ENCODE measurements at regions not wholly inside any gene's neighbourhood (a gene's known extent, or its start where the extent isn't known, plus 50 kb on each side); places are given as distances from the start of the nearest gene placed in this dataset.
A peak's percentile ranks its signal among the peaks of the same experiment; 100 is the strongest.
"Not testable (repeated sequence)": the region's sequence is repeated elsewhere in the genome, so short reads cannot be mapped to it uniquely, and the experiment has no call there.

GRCh38 chr20:56708991-56709390 lies 79.9 kb downstream of the TFAP2C start:
- TF ChIP-seq POLR2AphosphoS5 (IDR thresholded peaks at IDR 0.05): no peak
- no peak for TF ChIP-seq CTCF (IDR thresholded peaks at IDR 0.05)
- no peak for TF ChIP-seq POLR2A (IDR thresholded peaks at IDR 0.05)
- Histone ChIP-seq H3K9me3 (no peaks in the 10 kb centered on the region), H3K36me3 (no peaks in the 10 kb centered on the region), H3K27me3 (no peaks in the 10 kb centered on the region), H3K27ac (peak overlapping the region in 1 of 2 donors; percentile 94), H3K4me1 (peaks cover 0 to 5% of the 10 kb centered on the region in 2 donors), H3K4me3 (no peak overlapping the region)
- intact Hi-C loops (cut with DNase I; ENCODE audit: low total_unique reads): no loop called here
- DNase-seq (ENCODE audit: low spot score in 2 of 2): no peak

GRCh38 chr20:56710125-56710524 lies 81.0 kb downstream of the TFAP2C start:
- H3K27me3 ChIP-seq: no peaks in the 10 kb centered on the region
- no peak overlapping the region for H3K4me3 ChIP-seq
- intact Hi-C loops (cut with DNase I; ENCODE audit: low total_unique reads): no loop called here
- H3K27ac ChIP-seq: no peak overlapping the region
- H3K36me3 ChIP-seq: no peaks in the 10 kb centered on the region
- H3K4me1 ChIP-seq: peaks cover 0 to 5% of the 10 kb centered on the region in 2 donors
- TF ChIP-seq POLR2AphosphoS5 (IDR thresholded peaks at IDR 0.05) (no peak), CTCF (IDR thresholded peaks at IDR 0.05) (no peak), POLR2A (IDR thresholded peaks at IDR 0.05) (no peak)
- DNase-seq (ENCODE audit: low spot score in 2 of 2): no peak
- no peaks in the 10 kb centered on the region for H3K9me3 ChIP-seq

GRCh38 chr20:56710577-56710976 lies 81.5 kb downstream of the TFAP2C start:
- intact Hi-C loops (cut with DNase I; ENCODE audit: low total_unique reads); DNase-seq (ENCODE audit: low spot score in 2 of 2); H3K4me1 ChIP-seq; H3K27me3 ChIP-seq; H3K4me3 ChIP-seq; H3K27ac ChIP-seq; H3K36me3 ChIP-seq; H3K9me3 ChIP-seq: not testable (repeated sequence)

GRCh38 chr20:56711018-56711417 lies 81.9 kb downstream of the TFAP2C start:
- peak overlapping the region in 1 of 2 donors; percentile 57 for H3K27ac ChIP-seq
- peaks cover 0 to 5% of the 10 kb centered on the region in 2 donors for H3K4me1 ChIP-seq
- intact Hi-C loops (cut with DNase I; ENCODE audit: low total_unique reads): no loop called here
- no peaks in the 10 kb centered on the region for H3K27me3 ChIP-seq
- no peak overlapping the region for H3K4me3 ChIP-seq
- no peaks in the 10 kb centered on the region for H3K9me3 ChIP-seq
- no peaks in the 10 kb centered on the region for H3K36me3 ChIP-seq
- no peak for DNase-seq (ENCODE audit: low spot score in 2 of 2)
- TF ChIP-seq POLR2A (IDR thresholded peaks at IDR 0.05) (no peak), POLR2AphosphoS5 (IDR thresholded peaks at IDR 0.05) (no peak), CTCF (IDR thresholded peaks at IDR 0.05) (no peak)

GRCh38 chr20:56715309-56715708 lies 86.2 kb downstream of the TFAP2C start:
- no peak for TF ChIP-seq CTCF (IDR thresholded peaks at IDR 0.05)
- no peak for TF ChIP-seq POLR2AphosphoS5 (IDR thresholded peaks at IDR 0.05)
- TF ChIP-seq POLR2A (IDR thresholded peaks at IDR 0.05): no peak
- no peak for DNase-seq (ENCODE audit: low spot score in 2 of 2)
- no peak overlapping the region for H3K27ac ChIP-seq

GRCh38 chr20:56715902-56716519 lies 86.9 kb downstream of the TFAP2C start:
- Histone ChIP-seq H3K4me3 (no peak overlapping the region), H3K27me3 (no peaks in the 10 kb centered on the region), H3K36me3 (no peaks in the 10 kb centered on the region), H3K9me3 (no peaks in the 10 kb centered on the region), H3K27ac (peak overlapping the region in 1 of 2 donors; percentile 8), H3K4me1 (no peaks in the 10 kb centered on the region)
- DNase-seq (ENCODE audit: low spot score in 2 of 2): no peak
- TF ChIP-seq POLR2A (IDR thresholded peaks at IDR 0.05): no peak
- TF ChIP-seq POLR2AphosphoS5 (IDR thresholded peaks at IDR 0.05): no peak
- no peak for TF ChIP-seq CTCF (IDR thresholded peaks at IDR 0.05)
- intact Hi-C loops (cut with DNase I; ENCODE audit: low total_unique reads): no loop called here

More at GRCh38 chr20:56715309-56715708, 86.2 kb downstream of the TFAP2C start:
- H3K9me3 ChIP-seq: no peaks in the 10 kb centered on the region
- H3K36me3 ChIP-seq: no peaks in the 10 kb centered on the region
- no peak overlapping the region for H3K4me3 ChIP-seq
- no peaks in the 10 kb centered on the region for H3K4me1 ChIP-seq
- no peaks in the 10 kb centered on the region for H3K27me3 ChIP-seq
- intact Hi-C loops (cut with DNase I; ENCODE audit: low total_unique reads): no loop called here
